Astrocyte of the cerebellum (primary cell): ENCODE measurements at regions not wholly inside any gene's neighbourhood (a gene's known extent, or its start where the extent isn't known, plus 50 kb on each side); places are given as distances from the start of the nearest gene placed in this dataset.

Experiments
- DNase-seq: peaks from one replicate; pipeline ENCODE4 v3.0.0-alpha.2; 2011; ENCODE audit warnings: low read depth
- H3K4me3 ChIP-seq: 2 replicates; pipeline ENCODE4 v1.5.1; 2011; ENCODE audit warnings: mild to moderate bottlenecking, low read depth, low read length, moderate library complexity
- CTCF ChIP-seq: IDR thresholded peaks from 2 replicates; pipeline ENCODE4 v1.5.1; 2012; ENCODE audit warnings: low read length, low read depth, moderate library complexity, mild to moderate bottlenecking; ENCODE audit errors: missing control alignments
- in situ Hi-C: cut with HindIII; loops from 2 replicates; pipeline ENCODE4 v1.10.0; 2017; ENCODE audit warnings: low sequenced_read_pairs

DNA sequence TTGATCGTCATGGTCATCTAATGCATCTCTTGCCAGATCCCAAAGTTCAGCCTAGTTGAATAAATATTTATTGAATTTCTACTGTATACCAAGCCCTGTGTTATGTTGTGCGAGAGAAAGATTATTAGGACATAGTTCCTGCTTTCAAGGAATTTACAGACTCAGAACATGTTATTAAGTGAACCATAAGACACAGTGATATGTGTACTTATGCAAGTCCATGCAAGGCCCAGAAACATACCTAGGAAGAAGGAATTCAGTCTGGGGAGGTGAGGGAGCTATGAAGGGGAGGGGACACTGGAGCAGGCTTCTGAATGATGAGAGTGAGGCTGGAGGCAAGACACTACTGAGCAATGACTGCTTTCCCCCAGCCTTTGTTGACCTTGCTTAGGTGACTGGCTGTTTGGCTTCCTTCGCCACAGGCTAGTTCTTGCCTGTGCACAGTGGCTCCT lies 81.4 kb downstream of the ACAA2 start:
- in situ Hi-C loops, result no loop called here
- no peak for DNase-seq
- no peak overlapping the region for H3K4me3 ChIP-seq
- no peak for TF ChIP-seq CTCF

DNA sequence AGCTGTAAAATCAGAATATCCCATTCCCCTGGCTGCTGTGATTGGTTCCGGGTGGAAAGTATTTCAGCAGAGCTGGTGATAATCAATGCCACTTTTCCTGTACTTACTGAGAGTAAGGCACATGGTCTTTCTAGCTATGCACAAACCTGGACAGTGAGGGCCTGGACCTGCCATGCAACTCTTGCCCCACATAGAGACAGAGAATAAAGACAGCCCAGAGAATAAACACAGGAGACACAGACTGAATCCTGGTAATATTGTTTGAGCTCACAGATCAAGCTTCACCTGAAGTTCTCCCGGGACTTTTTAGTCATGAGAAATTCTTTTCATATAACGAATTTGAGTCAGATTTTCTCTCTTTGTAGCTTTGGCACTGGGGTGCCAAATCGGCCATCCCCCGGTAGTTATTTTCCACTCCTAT lies 81.9 kb downstream of the ACAA2 start:
- DNase-seq, result no peak
- TF ChIP-seq CTCF, result no peak
- in situ Hi-C loops, result no loop called here
- H3K4me3 ChIP-seq, result no peak overlapping the region

- TF ChIP-seq CTCF, result no peak
- in situ Hi-C loops, result no loop called here
- no peak overlapping the region for H3K4me3 ChIP-seq
- DNase-seq, result no peak
Observed at GRCh38 chr18:49730951-49731391, 82.4 kb downstream of the ACAA2 start.

DNA sequence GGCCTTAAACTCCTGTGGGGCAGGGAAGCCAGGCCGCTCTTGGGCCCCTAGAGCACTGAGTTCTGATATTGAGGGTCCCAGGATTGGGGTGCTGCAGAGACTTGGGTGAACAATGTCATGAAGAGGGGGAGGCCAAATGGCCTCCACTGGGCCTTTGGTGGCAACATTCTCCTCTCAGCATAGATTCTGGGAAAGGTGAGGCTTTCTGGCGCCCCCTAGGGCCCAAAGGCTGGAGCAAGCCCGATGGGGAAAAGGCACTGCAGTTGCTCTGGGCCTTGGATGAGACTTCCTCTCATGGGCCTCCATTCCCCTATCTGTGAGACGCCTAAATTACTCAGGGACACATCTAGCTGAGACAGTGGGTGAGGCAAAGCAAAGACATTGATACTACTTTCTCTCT lies 84.8 kb downstream of the ACAA2 start:
- peak; percentile 46 for TF ChIP-seq CTCF
- no peak for DNase-seq
- H3K4me3 ChIP-seq, result no peak overlapping the region
- in situ Hi-C loops, result no loop called here

- DNase-seq, result no peak
- no peak overlapping the region for H3K4me3 ChIP-seq
- TF ChIP-seq CTCF, result no peak
- in situ Hi-C loops, result no loop called here
Observed at GRCh38 chr18:49727816-49728215, 85.5 kb downstream of the ACAA2 start.

DNA sequence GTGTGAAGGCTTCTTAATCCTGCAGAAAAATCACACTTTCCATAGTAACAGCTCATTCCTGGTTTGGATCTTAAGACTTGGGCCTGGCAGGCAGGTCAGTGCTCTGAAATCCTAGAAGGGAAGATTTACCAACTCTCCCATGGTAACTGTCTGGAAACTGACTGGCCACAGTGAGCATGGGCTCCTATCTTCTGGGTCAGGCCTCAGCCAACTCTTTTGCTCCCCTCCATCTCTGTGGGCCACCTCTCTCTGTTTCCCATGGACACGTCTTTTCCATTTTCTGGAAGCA lies 86.7 kb downstream of the ACAA2 start:
- in situ Hi-C loops, result no loop called here
- no peak for TF ChIP-seq CTCF
- no peak for DNase-seq
- H3K4me3 ChIP-seq, result no peak overlapping the region
